ENCODE measurements at regions not wholly inside any gene's neighbourhood (a gene's known extent, or its start where the extent isn't known, plus 50 kb on each side); places are given as distances from the start of the nearest gene placed in this dataset.
A peak's percentile ranks its signal among the peaks of the same experiment; 100 is the strongest.

DNA sequence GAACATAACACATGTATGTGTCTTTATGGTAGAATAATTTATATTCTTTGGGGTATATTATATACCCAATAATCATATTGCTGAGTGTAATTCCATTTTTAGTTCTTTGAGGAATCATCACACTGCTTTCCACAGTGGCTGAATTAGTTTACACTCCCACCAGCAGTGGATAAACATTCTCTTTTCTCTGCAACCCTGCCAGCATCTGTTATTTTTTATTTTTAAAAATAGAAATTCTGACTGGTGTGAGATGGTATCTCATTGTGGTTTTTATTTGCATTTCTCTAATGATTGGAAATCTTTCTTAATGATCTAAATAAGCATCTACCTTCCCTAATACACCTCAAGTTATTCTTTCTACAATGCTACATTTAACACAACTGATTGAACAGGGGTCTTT lies 346.2 kb upstream of the LYPLAL1 start:
- DNase-seq, result no peak

DNA sequence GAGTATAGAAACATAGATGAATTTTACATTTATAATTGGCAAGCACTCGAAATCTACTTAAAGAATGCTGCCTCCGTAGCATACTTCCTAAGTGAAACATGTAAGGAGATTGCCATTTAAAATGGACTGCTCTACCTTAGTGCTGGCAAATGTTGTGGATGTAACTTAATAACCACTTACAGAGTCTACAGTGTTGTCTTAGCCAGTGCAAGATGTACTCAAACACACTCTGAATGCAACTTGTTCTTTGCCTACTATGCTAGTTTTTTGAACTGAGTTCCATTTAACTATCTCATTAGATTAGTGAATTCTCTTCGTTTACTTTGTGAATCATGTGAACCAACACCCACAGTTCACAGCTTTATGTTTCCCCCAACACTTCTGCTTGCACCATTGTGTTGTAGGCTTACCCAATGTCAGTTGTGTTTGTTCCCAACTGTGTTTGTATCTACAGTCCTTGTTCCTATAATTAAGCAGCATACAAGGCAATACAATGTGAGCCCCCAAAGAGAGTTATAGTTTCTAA lies 345.5 kb upstream of the LYPLAL1 start:
- DNase-seq, result no peak

DNA sequence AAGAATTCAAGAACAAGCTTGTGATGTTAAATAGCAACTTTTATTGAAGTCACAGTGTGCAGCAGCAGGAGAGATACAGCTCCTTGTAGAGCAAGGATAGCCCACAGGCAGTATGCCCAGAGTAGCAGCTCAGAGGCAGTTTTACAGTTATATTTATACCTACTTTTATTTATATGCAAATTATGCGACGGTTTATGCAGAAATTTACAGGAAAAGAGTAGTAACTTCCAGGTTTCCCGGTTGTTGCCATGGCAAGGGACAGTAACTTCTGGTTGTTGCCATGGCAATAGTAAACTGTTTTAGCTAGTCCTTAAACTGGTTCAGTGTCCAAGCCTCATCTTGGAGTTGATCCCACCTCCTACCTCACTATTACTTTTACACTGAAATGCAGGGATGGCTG lies 344.6 kb upstream of the LYPLAL1 start:
- DNase-seq, result peak; percentile 13

DNA sequence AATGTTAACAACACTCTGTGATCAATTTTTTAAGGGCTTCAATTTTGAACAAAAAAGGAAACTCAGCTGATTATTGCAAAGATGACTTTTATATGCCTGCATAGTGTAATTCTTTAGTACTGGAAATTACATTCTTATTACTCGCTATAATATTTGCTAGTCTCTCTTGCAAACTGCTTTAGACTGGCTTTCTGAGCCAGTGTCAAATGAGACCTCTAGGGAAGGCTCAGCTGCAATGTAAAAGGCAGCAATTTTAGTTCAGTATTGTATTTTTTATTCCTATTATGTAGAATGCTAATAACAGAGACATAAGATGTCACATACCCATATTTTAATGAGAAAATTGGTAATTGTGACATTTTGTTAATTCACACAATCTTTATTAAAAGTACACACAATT lies 338.1 kb upstream of the LYPLAL1 start:
- DNase-seq, result no peak

DNA sequence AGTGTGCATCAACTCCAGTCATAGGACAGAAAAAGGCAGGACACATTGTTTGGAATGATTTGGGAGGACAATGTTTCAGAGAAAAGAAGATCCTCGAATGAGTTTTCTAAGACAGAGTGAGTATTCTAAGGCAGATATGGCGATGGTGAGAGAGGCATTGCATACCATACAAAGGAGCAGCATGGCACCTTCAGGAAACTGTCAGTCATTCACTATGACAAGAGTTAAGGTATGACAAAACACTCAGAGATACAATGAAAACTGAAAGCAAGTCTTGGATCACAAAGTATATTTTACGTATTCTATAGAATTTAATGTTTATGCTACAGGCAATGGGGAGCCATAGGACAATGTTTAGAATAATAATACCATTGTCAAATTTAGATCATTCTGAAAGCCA lies 337.4 kb upstream of the LYPLAL1 start:
- DNase-seq, result no peak

DNA sequence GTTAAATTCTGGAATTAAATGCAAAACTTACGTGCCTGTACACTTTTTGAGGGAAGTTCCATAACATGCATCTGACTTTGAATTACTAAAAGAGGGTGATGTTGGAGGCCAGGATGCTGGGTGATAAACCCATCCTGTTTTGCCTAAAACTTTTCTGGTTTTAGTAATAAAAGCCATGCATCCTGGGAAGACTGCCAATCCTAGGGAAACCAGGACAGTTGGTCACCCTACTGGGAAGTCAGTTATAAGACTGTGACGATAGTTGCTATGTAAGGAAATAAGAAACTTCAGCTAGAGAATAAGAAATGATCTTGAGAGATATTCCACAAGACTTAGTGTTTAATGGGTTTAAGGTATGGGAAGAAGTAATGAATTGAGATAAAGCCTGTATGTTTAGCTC lies 336.6 kb upstream of the LYPLAL1 start:
- DNase-seq, result peak; percentile 7

DNA sequence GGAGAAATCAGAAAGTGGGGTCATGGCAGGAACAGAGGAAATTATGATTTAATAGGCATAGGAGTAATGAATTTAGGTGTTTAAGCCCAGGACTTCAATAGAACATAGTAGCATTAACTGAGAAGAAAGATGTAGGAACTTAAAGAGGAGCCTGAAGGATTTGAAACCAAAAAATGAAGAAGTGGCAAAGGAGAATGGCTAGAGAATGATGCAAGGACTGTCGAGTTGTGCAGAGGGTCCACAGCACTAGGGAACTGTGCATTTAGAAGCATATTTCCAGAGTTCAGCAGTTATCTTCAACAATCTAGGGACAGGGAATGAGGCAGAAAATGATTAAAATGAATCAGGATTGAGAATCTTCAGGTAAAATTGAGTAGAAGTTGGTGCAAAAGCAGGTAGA lies 328.1 kb upstream of the LYPLAL1 start:
- no peak for DNase-seq

DNA sequence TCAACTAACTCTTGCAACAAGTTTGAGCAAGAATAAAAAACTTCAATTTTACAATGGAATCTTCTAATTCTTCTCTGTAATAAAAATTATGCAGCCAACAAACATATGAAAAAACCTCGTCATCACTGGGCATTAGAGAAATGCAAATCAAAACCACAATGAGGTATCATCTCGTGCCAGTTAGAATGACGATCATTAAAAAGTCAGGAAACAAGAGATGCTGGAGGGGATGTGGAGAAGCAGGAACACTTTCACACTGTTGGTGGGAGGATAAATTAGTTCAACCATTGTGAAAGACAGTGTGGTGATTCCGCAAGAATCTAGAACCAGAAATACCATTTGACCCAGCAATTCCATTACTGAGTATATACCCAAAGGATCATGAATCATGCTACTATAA lies 327.5 kb upstream of the LYPLAL1 start:
- DNase-seq, result no peak

DNA sequence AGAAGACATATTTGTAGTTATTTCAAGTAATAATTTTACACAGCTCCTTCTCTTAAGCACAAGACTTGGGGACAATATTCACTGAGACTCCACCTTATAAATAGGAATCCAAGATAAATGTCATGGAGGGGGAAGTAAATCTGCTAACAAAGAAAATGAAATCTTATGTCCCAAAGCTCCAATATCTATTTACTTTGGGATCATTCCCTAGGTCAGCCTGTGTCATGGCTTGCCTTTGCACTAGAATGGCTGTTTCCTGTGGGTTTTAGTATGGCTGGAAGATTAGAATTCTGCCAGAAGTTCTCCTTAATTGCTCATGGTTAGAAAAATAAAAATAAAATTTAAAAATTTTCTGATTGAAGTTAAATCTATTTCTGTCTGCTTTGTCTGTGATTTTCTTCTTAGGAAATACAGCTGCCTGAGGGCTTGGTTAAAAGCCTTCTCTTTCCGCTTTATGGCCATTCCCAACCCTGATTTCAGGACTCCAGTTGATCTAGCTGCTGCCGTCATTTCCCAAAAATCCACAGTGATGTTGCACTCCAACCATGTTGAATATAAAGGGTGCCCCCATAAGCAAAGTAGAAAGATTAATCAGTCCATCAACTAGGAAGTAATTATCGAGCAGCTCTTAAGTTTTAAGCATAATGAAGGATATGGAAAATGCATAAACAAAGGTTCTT lies 326.4 kb upstream of the LYPLAL1 start:
- no peak for DNase-seq

DNA sequence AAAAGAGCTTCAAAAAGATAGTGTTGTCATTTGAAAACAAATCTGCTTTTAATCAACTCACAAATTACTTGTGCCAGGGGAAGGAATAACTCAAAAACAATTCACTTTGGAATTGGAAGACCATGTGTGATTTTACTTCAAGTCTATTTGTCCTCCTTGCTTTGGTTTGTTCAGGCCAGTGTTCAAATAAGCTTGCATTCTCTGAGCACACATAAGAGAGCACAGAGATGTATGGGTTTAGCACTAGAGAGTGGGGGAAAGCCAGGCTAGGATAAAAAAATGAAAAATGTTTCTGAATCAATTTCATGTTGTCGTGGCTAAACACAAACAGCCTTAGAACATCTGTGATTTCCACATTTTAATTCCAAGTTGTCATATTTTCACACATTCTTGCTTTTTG lies 325.7 kb upstream of the LYPLAL1 start:
- DNase-seq, result no peak

DNA sequence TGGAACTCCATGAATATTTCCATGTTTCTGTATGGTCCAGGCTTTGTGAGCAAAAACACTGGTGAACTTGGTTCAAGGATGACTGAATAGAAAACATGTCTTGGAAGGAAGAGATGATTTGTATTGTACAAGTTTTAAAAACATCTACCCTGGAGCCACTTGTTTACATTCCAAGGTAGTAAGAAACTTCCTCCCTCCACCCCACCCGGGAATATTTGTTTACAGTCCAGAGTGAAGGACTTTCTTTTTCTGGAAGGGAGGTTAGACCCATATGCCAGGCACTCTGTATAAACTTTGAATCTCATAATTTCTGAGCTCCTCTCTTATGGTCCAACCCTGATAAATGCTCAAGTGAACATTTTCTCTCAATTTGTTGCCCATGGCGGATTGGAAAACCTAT lies 323.3 kb upstream of the LYPLAL1 start:
- DNase-seq, result no peak

DNA sequence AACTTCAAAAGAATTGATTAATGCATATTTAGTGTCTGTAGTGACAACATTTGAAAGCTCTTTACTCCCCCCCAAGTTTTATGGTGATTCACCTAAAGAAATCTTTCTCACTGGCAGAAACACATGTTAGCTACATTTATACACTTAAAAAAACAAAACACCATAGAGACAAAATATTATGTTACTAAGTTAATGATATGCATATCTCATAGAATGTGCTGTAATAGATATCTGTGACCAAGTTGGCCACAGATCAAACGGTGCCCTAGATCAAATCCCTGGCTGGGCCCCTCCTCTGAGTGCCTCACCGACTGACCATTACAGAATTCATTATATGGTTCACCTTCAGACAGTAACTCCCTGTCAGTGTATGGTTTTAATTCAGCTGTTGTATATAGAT lies 322.1 kb upstream of the LYPLAL1 start:
- no peak for DNase-seq

DNA sequence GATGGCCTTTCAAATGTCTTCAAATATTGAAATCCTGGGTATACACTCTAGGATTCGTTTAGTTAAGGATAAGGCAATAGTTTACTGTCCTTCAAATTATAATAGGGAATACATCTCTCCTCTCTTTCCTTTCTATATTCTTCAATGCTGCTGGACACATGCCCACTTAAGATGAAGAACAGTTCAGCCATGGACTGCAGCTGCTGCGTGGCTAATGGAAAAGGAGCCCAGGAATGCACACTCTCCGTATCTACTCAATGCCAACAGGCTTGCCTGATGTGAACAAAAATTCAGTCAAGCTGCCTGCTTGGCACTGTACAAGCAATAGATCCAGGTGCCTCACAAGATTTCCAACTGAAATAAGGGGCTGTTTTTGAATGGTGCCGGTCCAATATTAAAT lies 321.2 kb upstream of the LYPLAL1 start:
- DNase-seq, result no peak

DNA sequence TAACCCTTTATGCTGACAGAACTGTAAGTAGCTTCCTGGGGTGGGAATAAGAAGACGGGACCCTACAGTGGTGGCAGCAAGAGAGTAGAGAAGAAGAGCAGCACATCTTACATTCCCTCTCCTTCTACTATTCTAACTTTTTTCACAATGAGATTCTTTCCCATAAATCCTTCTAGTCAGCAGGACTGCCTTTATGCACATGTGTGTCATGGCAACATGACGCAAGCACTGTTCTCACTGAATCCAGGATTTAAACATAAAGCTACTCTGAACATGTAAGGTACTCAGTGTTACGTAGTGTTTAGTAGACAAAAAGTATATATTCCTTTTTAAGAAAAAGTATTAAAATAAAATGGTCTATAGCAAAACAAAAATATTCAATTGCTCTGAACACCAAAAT lies 309.7 kb upstream of the LYPLAL1 start:
- no peak for DNase-seq

DNA sequence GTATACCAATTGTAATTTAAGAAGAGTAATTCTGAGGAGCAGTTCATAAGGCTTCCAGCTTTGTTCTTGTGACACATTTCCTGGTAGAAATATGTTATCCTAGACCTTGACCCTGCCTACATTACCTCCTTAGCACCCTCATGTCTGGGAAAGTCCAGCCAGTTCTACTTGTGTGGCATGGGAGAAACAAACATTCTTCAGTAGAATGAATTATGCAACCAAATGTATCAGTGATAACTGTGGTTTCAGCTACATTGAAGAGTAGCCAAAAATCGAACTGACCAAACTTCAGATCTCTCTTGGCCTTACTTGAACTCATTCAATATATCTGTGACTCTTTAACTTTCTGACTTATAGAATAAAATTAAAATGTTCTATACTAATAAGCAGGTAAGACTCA lies 308.1 kb upstream of the LYPLAL1 start:
- peak; percentile 30 for DNase-seq

DNA sequence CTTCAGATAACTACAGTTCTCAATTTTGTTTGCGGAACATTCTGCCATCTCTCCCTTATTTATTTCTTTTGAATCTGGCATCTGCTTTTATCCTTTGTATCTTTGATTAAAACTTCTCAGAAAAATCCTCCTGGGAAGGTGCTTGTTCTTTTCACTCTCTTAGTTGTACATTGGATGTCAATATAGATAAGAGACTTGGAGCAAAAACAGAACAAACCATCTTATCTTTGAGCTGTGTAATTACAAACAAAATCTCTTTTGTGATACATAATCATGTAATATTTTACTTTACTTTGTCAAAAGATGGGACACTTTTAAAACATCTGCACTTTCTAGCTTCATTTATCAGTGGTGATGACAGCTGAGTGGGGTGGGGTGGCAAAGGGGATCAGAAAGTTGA lies 307.2 kb upstream of the LYPLAL1 start:
- DNase-seq, result no peak

DNA sequence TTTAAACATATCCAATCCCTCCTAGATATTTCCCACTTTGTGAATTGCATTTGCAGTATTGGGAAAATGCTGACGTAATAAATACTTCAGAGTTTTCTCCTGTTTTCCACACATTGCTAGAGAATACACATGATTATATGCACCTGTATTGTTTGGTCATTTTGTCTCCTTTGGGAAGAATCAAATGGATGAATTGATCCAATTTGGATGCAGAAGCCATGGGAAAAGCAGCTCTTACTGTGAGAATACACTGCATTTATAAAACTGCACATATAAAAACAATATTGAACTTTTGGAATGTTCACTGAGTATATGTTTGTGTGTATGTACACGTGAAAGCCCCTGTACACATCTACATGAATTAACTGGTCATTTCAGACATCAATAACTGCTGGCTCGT lies 306.6 kb upstream of the LYPLAL1 start:
- no peak for DNase-seq

DNA sequence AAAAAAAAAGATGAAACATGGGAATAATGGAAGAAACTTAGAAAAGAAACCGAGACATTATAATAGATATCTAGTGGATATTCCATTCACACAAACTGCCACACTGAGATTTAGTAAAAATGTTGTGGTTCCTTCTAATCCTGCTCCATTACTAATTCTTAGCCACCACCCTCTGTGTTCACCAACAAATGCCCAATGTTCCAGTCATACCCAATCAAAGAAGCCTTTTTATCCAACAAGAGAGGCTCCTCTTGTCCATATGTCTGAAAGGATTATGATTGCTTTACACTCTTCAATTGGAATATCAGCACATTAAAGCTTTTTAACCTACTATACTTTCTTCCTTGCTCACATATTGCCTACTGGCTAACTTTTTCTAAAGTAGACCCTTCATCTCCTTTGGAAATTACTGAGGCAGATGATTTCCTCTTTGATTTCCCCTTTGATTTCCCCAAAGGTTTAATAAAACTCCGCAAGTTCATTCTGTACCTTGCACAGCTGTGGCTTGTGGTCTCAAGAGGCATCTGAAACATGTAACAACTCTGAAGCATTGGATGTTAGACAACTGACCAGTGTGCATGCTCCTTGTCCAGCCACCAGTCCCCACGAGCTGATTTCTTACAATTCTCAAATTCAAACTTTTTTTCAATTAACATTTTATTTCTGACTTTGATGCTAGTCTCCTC lies 305.6 kb upstream of the LYPLAL1 start:
- DNase-seq, result no peak

DNA sequence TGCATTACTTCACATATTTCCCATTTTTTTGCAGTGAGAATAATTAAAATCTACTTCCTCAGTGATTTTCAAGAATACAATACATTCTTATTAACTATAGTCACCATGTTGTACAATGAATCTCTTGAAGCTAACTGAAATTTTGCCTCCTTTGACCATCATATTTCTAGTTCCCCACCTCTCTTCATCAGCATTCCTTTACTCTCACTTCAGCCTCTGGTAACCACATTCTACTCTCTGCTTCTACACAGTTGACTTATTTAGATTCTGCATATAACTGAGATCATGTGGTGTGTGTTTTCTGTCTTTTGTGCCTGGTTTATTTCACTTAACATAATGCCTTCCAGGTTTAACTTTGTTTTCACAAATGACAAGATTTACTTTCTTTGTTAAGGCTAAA lies 304.4 kb upstream of the LYPLAL1 start:
- no peak for DNase-seq

DNA sequence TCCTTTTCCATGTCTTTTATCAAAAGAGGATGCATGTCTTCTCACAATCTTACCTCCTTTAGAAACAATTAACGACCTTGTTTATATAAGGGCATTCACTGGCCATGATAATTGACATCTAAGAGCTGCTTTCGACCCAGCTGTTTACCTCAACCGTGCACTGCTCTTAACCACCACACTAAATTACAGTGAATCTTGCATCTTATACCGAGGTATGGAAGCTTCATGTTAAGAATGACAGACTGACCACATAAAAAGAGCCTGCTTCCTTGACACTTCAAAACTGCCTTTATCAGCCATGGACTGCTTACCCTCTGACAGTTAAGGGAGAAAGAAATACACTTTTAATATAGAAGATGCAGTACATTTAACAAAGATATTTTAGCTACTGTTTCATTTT lies 301.7 kb upstream of the LYPLAL1 start:
- DNase-seq, result no peak

DNA sequence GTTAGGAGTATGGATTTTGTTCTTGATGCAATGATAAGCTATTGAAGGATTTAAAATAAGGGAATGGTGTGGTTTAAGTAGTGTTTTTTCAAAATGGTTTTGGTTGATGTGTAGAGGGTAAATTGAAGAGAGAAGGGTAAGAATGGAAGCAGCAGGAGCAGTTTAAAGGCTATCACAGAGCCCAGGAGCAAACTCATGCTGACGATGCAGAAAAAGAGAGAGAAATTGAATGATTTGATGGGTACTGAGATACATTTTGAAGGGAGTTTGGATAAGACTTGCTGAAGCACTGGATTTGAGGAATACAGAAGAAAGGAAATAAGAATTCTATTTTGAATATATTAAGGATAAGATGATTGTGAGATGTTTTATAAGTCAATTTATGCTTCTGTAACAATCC lies 300.8 kb upstream of the LYPLAL1 start:
- no peak for DNase-seq

DNA sequence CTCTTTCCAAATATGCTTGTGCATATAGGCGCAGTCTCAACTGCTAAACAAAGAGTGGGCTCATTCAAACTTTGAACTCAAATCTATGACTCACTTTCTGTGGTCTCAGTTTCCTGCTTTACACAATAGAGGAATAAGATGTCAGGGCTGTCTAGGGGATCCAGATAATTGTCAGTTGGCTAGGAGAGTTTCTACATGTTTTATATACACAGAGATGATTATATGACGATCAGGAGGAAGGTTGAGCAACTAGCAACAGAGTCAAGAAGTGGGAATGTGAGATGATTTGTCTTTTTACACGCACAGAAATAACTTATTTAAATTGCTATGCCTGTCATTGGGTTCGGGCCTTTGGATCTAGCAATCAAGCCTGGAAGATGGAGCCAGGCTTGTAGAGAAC lies 299.4 kb upstream of the LYPLAL1 start:
- peak; percentile 91 for DNase-seq

DNA sequence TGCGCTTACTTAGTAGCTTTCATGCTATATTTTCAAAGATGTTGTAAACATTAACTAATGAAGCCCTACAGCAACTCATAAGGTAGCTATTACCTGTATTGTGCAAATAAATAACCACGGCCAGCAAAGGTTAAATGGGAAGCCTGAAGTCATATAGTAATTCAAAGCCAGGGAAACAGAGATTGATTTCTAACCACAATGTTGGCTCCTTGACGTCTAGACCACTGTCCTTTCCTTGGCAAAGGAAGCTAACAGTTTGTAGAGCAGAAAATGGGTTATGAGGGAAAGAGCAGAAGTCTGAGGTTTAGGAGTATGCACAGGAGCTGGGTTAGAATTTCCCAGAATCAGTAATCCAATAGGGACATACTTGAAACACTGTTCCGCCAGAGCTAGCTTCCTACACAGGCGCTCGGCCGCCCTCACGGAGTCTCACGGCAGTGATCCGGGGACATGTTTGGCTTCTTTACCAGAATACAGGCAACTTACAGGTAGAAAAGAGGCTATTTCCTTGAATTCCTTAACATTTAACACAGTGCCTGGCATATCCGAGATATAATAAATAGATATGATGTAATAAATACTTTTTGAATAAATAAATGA lies 298.8 kb upstream of the LYPLAL1 start:
- DNase-seq, result no peak

DNA sequence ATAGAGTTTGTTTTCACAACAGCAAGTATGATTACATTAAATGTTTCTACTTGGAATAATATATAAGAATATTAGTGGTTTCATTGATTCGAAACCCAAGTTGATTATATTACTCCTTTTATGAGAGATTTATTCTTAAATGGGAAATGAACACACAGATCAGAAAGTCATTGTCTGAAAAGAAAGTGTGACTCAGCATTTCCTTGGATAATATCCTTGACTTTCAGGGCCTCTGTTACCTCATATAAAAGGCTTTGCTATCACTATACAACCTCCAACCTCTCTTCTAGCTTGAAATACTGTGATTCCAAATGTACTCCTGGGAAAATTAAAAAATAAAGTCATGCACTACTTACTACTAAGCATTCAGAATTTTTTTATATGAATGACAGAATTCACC lies 295.3 kb upstream of the LYPLAL1 start:
- peak; percentile 84 for DNase-seq
